ENCODE measurements at regions not wholly inside any gene's neighbourhood (a gene's known extent, or its start where the extent isn't known, plus 50 kb on each side); places are given as distances from the start of the nearest gene placed in this dataset.

GRCh38 chr13:32907211-32907610 is 109.0 kb upstream of the KL start:
- no peak for TF ChIP-seq CTCF (IDR thresholded peaks at IDR 0.05; ENCODE audit: extremely low read depth, low read depth, low read length)
- Histone ChIP-seq H3K9me3 (ENCODE audit: low read depth, low read length) (no peaks in the 10 kb centered on the region), H3K27me3 (ENCODE audit: insufficient read depth, low read length) (no peaks in the 10 kb centered on the region), H3K79me2 (ENCODE audit: insufficient read depth, low read length) (no peaks in the 10 kb centered on the region), H2AFZ (ENCODE audit: low read length) (no peak overlapping the region), H4K20me1 (ENCODE audit: insufficient read depth, low read length) (no peaks in the 10 kb centered on the region), H3K27ac (ENCODE audit: low read depth, low read length) (no peak overlapping the region), H3K36me3 (ENCODE audit: insufficient read depth, low read length) (no peaks in the 10 kb centered on the region), H3K4me1 (ENCODE audit: insufficient read depth, low read length) (peaks cover 14% of the 10 kb centered on the region), H3K4me2 (ENCODE audit: insufficient read depth, low read length) (no peak overlapping the region), H3K4me3 (ENCODE audit: insufficient read depth, low read length) (no peak overlapping the region)
- no peak for DNase-seq (ENCODE audit: insufficient read length, low spot score, missing footprints)

- Histone ChIP-seq H3K9me3 (ENCODE audit: low read depth, low read length) (peaks cover 4% of the 10 kb centered on the region), H2AFZ (ENCODE audit: low read length) (no peak overlapping the region), H3K4me3 (ENCODE audit: insufficient read depth, low read length) (no peak overlapping the region), H4K20me1 (ENCODE audit: insufficient read depth, low read length) (no peaks in the 10 kb centered on the region), H3K79me2 (ENCODE audit: insufficient read depth, low read length) (no peaks in the 10 kb centered on the region), H3K27ac (ENCODE audit: low read depth, low read length) (no peak overlapping the region), H3K4me2 (ENCODE audit: insufficient read depth, low read length) (no peak overlapping the region), H3K27me3 (ENCODE audit: insufficient read depth, low read length) (no peaks in the 10 kb centered on the region), H3K4me1 (ENCODE audit: insufficient read depth, low read length) (no peaks in the 10 kb centered on the region), H3K36me3 (ENCODE audit: insufficient read depth, low read length) (no peaks in the 10 kb centered on the region)
- TF ChIP-seq CTCF (IDR thresholded peaks at IDR 0.05; ENCODE audit: extremely low read depth, low read depth, low read length) = no peak
- no peak for DNase-seq (ENCODE audit: insufficient read length, low spot score, missing footprints)
Measured at GRCh38 chr13:32910530-32910929, 105.7 kb upstream of the KL start.

GRCh38 chr13:32911506-32911905 is 104.7 kb upstream of the KL start:
- H3K79me2 ChIP-seq (ENCODE audit: insufficient read depth, low read length) = no peaks in the 10 kb centered on the region
- peak; percentile 70 for TF ChIP-seq CTCF (IDR thresholded peaks at IDR 0.05; ENCODE audit: extremely low read depth, low read depth, low read length)
- H3K4me3 ChIP-seq (ENCODE audit: insufficient read depth, low read length) = no peak overlapping the region
- no peaks in the 10 kb centered on the region for H4K20me1 ChIP-seq (ENCODE audit: insufficient read depth, low read length)
- peaks cover 4% of the 10 kb centered on the region for H3K9me3 ChIP-seq (ENCODE audit: low read depth, low read length)
- no peak overlapping the region for H2AFZ ChIP-seq (ENCODE audit: low read length)
- peak; percentile 54 for DNase-seq (ENCODE audit: insufficient read length, low spot score, missing footprints)
- H3K27me3 ChIP-seq (ENCODE audit: insufficient read depth, low read length) = no peaks in the 10 kb centered on the region
- H3K4me2 ChIP-seq (ENCODE audit: insufficient read depth, low read length) = no peak overlapping the region
- no peaks in the 10 kb centered on the region for H3K36me3 ChIP-seq (ENCODE audit: insufficient read depth, low read length)
- no peaks in the 10 kb centered on the region for H3K4me1 ChIP-seq (ENCODE audit: insufficient read depth, low read length)
- H3K27ac ChIP-seq (ENCODE audit: low read depth, low read length) = no peak overlapping the region

- no peak for TF ChIP-seq CTCF (IDR thresholded peaks at IDR 0.05; ENCODE audit: extremely low read depth, low read depth, low read length)
Measured at GRCh38 chr13:32914686-32915085, 101.5 kb upstream of the KL start.

More at GRCh38 chr13:32914686-32915085, 101.5 kb upstream of the KL start:
- Histone ChIP-seq H3K4me1 (ENCODE audit: insufficient read depth, low read length) (no peaks in the 10 kb centered on the region), H3K27ac (ENCODE audit: low read depth, low read length) (no peak overlapping the region), H3K9me3 (ENCODE audit: low read depth, low read length) (peaks cover 4% of the 10 kb centered on the region), H3K27me3 (ENCODE audit: insufficient read depth, low read length) (no peaks in the 10 kb centered on the region), H3K4me2 (ENCODE audit: insufficient read depth, low read length) (no peak overlapping the region), H3K79me2 (ENCODE audit: insufficient read depth, low read length) (no peaks in the 10 kb centered on the region), H4K20me1 (ENCODE audit: insufficient read depth, low read length) (no peaks in the 10 kb centered on the region), H3K36me3 (ENCODE audit: insufficient read depth, low read length) (no peaks in the 10 kb centered on the region), H3K4me3 (ENCODE audit: insufficient read depth, low read length) (no peak overlapping the region), H2AFZ (ENCODE audit: low read length) (no peak overlapping the region)
- DNase-seq (ENCODE audit: insufficient read length, low spot score, missing footprints) = no peak
